Panc1 (cell line): ENCODE measurements at regions not wholly inside any gene's neighbourhood (a gene's known extent, or its start where the extent isn't known, plus 50 kb on each side); places are given as distances from the start of the nearest gene placed in this dataset.

ENCODE experiments used
- ATAC-seq: fragments of 200-7000 bp; cut with Tn5 transposase; 2 replicates; pipeline ENCODE4 v1.9.1; 2020; ENCODE audit warnings: mild to moderate bottlenecking, moderate library complexity
- BruUV-seq: library from RNA; stranded (reverse); fragments of 400-500 nt; replicated peaks from 2 replicates; lab custom pipeline; 2021; lab: Mats Ljungman, UMichigan
- CTCF ChIA-PET: fragments of 300-600 bp; sonication (Branson Sonifier 250); formaldehyde crosslinking; loops from one replicate; lab custom pipeline; 2022; ENCODE audit warnings: antibody characterized with exemption; lab: Charles Lee
- POLR2A ChIA-PET: fragments of 300-600 bp; sonication (Branson Sonifier 250); formaldehyde crosslinking; loops from one replicate; lab custom pipeline; 2022; ENCODE audit warnings: antibody characterized with exemption; lab: Charles Lee
- DNase-seq: peaks from one replicate; pipeline ENCODE4 v3.0.0-alpha.2; 2010; ENCODE audit warnings: low read depth, low spot score
- H3K27ac ChIP-seq: 2 replicates; pipeline ENCODE4 v1.5.1; 2011; ENCODE audit warnings: mild to moderate bottlenecking, low read length, inconsistent platforms
- H3K27me3 ChIP-seq: fragments of 200-500 bp; sonication (Bioruptor generic); 2 replicates; pipeline ENCODE4 v1.6.0; 2014; ENCODE audit warnings: low read length, inconsistent platforms; ENCODE audit not compliant: control insufficient read depth, insufficient read depth
- H3K36me3 ChIP-seq: fragments of 200-500 bp; sonication (Bioruptor generic); 2 replicates; pipeline ENCODE4 v1.5.1; 2014; ENCODE audit warnings: inconsistent platforms, mild to moderate bottlenecking, low read length, moderate library complexity; ENCODE audit not compliant: control insufficient read depth, insufficient read depth
- H3K4me1 ChIP-seq: 2 replicates; pipeline ENCODE4 v1.5.1; 2011; ENCODE audit warnings: inconsistent platforms, mild to moderate bottlenecking, low read length, moderate library complexity; ENCODE audit not compliant: control insufficient read depth, insufficient read depth
- H3K4me3 ChIP-seq, 2 experiments: 2 replicates each; pipeline ENCODE4 v1.5.1; 2011 to 2012; ENCODE audit warnings: low read depth in 2 of 2, low read length in 2 of 2, mild to moderate bottlenecking in 2 of 2, inconsistent platforms in 1 of 2, moderate library complexity in 1 of 2
- H3K9me3 ChIP-seq: fragments of 200-500 bp; sonication (Bioruptor generic); 2 replicates; pipeline ENCODE4 v1.5.1; 2014; ENCODE audit warnings: low read depth, mild to moderate bottlenecking, inconsistent platforms, low read length, moderate library complexity; ENCODE audit not compliant: control insufficient read depth, insufficient read depth
- POLR2AphosphoS5 ChIP-seq: IDR thresholded peaks from 2 replicates; pipeline ENCODE4 v1.6.1; 2012; ENCODE audit warnings: mild to moderate bottlenecking, low read depth, low read length, moderate library complexity
- SIN3A ChIP-seq: IDR thresholded peaks from 2 replicates; pipeline ENCODE4 v1.6.1; 2012; ENCODE audit warnings: low read depth, mild to moderate bottlenecking, low read length, moderate library complexity, borderline replicate concordance; ENCODE audit not compliant: insufficient read depth
- TCF7L2 ChIP-seq: IDR thresholded peaks from 2 replicates; pipeline ENCODE4 v1.6.1; 2011; ENCODE audit warnings: mild to moderate bottlenecking, low read depth, low read length, inconsistent platforms
- in situ Hi-C: cut with HindIII; loops from 2 replicates; pipeline ENCODE4 v1.10.0; 2016; ENCODE audit warnings: low sequenced_read_pairs, low pct_unique_long_range_greater_than_20kb
- intact Hi-C: fragments of 100-400 bp; cut with micrococcal nuclease; formaldehyde crosslinking; loops from one replicate; pipeline ENCODE4 v1.10.0; 2022; ENCODE audit not compliant: unreplicated experiment
- TF ChIP-seq, protein P1 (sequence below): fragments of 450-650 bp; IDR thresholded peaks from 2 replicates; pipeline ENCODE4 v1.5.1; 2017; ENCODE audit warnings: mild to moderate bottlenecking
- TF ChIP-seq, protein P2 (sequence below), 2 experiments: IDR thresholded peaks; 2 replicates each; pipeline ENCODE4 v1.6.1; 2011 to 2012; ENCODE audit warnings: low read depth in 2 of 2, control low read depth in 1 of 2, low read length in 1 of 2, mild to moderate bottlenecking in 1 of 2, moderate library complexity in 1 of 2; ENCODE audit not compliant: insufficient read depth in 1 of 2

DNA sequence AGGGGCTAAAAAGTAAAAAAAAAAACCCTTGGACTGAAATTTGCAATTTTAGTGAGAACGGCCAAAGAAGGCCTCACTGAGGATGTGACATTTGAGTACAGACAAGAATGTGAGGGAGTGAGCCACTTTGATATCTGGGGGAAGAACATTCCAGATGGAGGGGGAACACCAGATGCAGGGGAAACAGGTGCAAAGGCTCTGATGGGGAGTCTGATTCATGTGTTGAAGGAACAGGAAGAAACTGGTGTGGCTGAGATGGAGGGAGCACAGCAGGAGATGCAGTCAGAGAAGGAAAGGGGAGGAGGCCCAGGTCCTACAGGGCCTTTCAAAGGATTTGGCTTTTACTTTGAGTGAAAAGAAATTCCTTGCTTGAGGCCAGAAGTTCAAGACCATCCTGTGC lies 615.7 kb upstream of the NRP1 start:
- no peaks in the 10 kb centered on the region for H3K36me3 ChIP-seq
- ChIA-PET POLR2A (no interaction called here), CTCF (no interaction called here)
- ATAC-seq, result no peak
- no TSS peak for BruUV-seq
- H3K4me3 ChIP-seq, result no peak overlapping the region
- H3K4me1 ChIP-seq, result no peaks in the 10 kb centered on the region
- TF ChIP-seq TCF7L2 (no peak), SIN3A (no peak)
- TF ChIP-seq, protein P1, sequence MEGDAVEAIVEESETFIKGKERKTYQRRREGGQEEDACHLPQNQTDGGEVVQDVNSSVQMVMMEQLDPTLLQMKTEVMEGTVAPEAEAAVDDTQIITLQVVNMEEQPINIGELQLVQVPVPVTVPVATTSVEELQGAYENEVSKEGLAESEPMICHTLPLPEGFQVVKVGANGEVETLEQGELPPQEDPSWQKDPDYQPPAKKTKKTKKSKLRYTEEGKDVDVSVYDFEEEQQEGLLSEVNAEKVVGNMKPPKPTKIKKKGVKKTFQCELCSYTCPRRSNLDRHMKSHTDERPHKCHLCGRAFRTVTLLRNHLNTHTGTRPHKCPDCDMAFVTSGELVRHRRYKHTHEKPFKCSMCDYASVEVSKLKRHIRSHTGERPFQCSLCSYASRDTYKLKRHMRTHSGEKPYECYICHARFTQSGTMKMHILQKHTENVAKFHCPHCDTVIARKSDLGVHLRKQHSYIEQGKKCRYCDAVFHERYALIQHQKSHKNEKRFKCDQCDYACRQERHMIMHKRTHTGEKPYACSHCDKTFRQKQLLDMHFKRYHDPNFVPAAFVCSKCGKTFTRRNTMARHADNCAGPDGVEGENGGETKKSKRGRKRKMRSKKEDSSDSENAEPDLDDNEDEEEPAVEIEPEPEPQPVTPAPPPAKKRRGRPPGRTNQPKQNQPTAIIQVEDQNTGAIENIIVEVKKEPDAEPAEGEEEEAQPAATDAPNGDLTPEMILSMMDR, result no peak
- TF ChIP-seq, protein P2, sequence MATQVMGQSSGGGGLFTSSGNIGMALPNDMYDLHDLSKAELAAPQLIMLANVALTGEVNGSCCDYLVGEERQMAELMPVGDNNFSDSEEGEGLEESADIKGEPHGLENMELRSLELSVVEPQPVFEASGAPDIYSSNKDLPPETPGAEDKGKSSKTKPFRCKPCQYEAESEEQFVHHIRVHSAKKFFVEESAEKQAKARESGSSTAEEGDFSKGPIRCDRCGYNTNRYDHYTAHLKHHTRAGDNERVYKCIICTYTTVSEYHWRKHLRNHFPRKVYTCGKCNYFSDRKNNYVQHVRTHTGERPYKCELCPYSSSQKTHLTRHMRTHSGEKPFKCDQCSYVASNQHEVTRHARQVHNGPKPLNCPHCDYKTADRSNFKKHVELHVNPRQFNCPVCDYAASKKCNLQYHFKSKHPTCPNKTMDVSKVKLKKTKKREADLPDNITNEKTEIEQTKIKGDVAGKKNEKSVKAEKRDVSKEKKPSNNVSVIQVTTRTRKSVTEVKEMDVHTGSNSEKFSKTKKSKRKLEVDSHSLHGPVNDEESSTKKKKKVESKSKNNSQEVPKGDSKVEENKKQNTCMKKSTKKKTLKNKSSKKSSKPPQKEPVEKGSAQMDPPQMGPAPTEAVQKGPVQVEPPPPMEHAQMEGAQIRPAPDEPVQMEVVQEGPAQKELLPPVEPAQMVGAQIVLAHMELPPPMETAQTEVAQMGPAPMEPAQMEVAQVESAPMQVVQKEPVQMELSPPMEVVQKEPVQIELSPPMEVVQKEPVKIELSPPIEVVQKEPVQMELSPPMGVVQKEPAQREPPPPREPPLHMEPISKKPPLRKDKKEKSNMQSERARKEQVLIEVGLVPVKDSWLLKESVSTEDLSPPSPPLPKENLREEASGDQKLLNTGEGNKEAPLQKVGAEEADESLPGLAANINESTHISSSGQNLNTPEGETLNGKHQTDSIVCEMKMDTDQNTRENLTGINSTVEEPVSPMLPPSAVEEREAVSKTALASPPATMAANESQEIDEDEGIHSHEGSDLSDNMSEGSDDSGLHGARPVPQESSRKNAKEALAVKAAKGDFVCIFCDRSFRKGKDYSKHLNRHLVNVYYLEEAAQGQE (IDR thresholded peaks at IDR 0.05; ENCODE audit: insufficient read depth in 1 of 2, low read depth in 2 of 2, low read length in 1 of 2), result no peak
- DNase-seq, result no peak
- intact Hi-C loops, result no loop called here
- H3K27me3 ChIP-seq, result no peaks in the 10 kb centered on the region
- H3K9me3 ChIP-seq, result no peaks in the 10 kb centered on the region
- in situ Hi-C loops, result no loop called here
- H3K27ac ChIP-seq, result no peak overlapping the region

DNA sequence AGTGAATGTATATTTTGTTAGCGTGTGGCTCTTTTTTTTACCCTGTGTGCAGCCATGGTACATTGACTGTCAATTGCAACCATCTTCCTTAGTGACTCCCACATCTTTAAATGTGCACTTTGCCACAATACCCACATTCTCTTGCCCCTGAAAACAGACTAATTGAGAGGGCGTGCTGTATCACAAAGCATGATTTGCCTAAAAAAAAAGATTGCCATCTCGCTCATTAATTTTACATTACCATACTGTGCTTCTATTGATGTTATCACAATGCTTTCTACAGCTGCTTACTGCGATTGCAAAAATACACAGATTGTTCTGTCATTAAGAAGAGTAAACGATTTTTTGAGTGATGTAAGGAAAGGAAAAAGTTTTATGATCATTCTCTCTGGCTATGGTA lies 613.1 kb upstream of the NRP1 start:
- TF ChIP-seq, protein P1, result no peak
- TF ChIP-seq TCF7L2 (no peak), POLR2AphosphoS5 (no peak), SIN3A (no peak)
- TF ChIP-seq, protein P2 (IDR thresholded peaks at IDR 0.05; ENCODE audit: insufficient read depth in 1 of 2, low read depth in 2 of 2, low read length in 1 of 2), result no peak
- Histone ChIP-seq H3K9me3 (no peaks in the 10 kb centered on the region), H3K4me1 (no peaks in the 10 kb centered on the region), H3K27me3 (no peaks in the 10 kb centered on the region), H3K27ac (no peak overlapping the region), H3K36me3 (no peaks in the 10 kb centered on the region), H3K4me3 (no peak overlapping the region)
- DNase-seq (no peak), ATAC-seq (no peak)
- in situ Hi-C loops, result no loop called here
- no TSS peak for BruUV-seq
- POLR2A ChIA-PET, result no interaction called here
- intact Hi-C loops, result no loop called here
- CTCF ChIA-PET, result no interaction called here
